ENCODE measurements at regions not wholly inside any gene's neighbourhood (a gene's known extent, or its start where the extent isn't known, plus 50 kb on each side); places are given as distances from the start of the nearest gene placed in this dataset.
A peak's percentile ranks its signal among the peaks of the same experiment; 100 is the strongest.

GRCh38 chr1:50358962-50359361 lies 64.3 kb downstream of the DMRTA2 start:
- no peak for DNase-seq

GRCh38 chr1:50357186-50357585 lies 66.1 kb downstream of the DMRTA2 start:
- DNase-seq = no peak

DNA sequence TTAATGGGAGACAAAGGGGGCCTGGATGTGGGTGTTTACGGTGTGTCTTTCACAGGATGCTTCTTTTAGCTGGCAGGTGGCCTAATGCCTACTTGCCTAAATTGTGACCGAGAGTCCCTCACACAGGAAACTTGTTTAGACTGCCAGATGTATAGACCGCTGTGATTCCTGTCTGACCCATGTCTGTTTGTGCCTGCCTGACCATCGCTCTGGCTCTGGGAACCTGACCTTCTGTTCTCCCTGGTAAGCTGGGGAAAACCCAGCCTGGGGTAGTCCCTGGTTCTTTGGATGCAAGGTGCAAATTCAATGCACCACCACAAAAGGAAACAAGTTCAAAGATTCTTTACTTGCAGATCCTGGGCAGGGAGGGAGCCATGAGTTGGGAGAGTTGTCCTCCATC lies 68.4 kb downstream of the DMRTA2 start:
- DNase-seq = no peak

- no peak for DNase-seq
These were observed 70.8 kb downstream of the DMRTA2 start for GRCh38 chr1:50352428-50352827.

GRCh38 chr1:50350868-50351267 lies 72.4 kb downstream of the DMRTA2 start:
- no peak for DNase-seq

- DNase-seq = no peak
These were observed 72.8 kb downstream of the DMRTA2 start for GRCh38 chr1:50350421-50350820.

- DNase-seq = no peak
These were observed 74.0 kb downstream of the DMRTA2 start for GRCh38 chr1:50349242-50349565.

DNA sequence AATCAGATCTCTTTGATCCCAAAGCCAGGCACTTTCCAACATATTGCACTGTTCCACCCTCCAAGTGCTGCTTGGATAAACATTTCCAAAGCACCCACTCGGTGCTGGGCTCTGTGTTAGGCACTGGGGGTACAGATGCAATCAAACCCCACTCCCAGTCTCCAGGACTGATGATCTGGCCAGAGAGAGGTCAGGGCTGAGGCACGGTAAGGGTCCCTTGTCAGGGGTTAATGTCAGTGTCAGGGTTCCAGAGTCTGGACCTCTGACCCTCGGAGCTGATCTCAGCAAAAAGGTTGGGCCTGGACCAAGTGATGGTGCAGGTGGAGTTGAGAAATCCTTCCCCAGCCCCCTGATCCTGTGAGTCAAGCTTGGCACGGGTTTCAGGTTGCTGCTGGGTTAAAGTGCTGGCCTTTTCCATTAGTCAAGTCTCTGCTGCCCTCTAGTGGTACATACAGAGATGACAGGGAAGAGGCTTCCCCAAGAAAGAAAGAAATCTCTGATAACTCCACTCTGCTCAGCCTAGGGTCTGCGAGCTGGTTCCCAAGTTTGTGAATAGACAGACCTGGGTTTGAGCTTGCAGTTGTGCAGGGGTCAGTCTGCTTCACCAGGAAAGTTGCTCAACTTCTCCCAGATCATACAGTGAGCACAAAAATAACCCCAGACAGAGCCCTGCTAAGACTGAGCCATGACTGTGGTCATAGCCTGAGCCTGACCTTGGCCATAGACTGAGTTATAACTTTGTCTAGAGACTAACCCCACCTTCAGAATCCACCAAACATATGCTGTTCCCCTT lies 74.6 kb downstream of the DMRTA2 start:
- DNase-seq = no peak

DNA sequence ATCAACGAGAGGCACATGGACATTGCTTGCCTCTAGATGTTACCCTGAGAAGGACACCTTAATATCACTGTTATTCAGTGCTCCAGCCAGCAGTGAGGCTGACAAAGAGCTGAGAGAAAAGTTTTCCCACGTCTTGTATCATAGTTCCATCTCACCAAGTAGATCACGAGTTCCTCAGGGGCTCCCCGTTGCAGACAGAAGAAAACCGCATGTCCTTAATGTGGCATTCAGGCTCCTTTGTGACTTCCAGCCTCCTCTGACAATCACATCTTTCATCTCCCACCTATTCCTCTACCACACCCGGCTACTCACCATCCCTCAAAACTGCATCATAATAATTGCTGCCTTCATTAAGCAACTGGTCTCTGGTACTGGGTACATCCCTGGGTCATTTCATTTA lies 75.3 kb downstream of the DMRTA2 start:
- DNase-seq = no peak

GRCh38 chr1:50346621-50347020 lies 76.6 kb downstream of the DMRTA2 start:
- no peak for DNase-seq

DNA sequence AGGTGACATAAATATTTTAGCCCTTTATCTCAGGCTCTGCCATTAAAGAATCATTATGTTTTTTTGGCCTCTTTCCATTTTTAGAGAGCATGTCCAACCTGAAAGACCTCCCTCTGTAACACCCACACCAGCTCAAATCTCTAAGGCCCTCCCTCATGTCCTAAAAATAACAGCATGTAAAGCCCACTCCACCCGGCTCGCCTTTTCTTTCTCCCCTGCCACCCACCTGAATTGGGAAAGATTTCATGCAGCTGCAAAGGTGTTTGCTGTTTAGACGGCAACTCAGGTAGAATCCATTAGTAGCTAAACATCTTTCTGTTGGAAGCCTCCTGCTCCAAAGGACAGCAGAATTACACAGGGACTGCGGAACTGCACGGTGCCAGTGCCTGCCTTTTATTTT lies 79.9 kb downstream of the DMRTA2 start:
- no peak for DNase-seq

DNA sequence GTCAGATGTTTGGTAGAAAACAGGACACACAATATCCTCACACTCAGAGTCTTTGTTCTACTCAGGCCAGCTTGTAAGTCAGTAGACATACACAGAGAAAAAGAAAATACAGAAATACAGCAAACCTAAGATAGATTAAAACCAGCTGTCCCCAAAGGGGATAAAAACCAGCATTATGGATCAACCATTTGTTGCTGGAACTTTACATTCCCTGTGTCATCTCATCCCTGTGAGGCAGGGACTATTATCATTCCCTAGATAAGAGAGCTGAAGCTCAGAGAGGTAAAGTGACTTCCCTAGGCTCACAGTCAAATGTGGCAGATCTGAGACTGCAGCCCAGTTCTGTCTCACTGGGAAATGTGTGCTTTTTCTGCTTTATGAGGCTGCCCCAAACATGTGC lies 80.7 kb downstream of the DMRTA2 start:
- DNase-seq = no peak

- DNase-seq = no peak
These were observed 88.2 kb downstream of the DMRTA2 start for GRCh38 chr1:50335036-50335435.

DNA sequence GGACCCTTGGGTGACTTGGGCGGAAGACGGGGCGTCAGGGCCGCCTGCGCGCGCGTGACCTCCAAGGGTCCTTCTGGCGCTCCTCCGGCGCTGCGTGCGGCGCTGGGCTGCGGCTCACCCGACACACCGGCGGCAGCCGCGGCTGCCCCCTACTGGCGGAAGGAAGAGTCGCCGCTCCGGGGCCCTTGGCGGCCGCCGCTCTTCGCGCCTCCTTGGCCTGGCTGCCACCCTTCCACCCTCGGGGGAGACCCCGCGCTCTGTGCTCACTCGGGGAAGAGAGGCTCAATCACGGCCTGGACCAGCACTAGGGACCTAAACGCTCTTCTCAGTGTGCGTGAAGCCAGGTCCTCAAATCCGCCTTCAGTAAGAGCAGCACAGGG lies 89.7 kb downstream of the DMRTA2 start:
- no peak for DNase-seq

DNA sequence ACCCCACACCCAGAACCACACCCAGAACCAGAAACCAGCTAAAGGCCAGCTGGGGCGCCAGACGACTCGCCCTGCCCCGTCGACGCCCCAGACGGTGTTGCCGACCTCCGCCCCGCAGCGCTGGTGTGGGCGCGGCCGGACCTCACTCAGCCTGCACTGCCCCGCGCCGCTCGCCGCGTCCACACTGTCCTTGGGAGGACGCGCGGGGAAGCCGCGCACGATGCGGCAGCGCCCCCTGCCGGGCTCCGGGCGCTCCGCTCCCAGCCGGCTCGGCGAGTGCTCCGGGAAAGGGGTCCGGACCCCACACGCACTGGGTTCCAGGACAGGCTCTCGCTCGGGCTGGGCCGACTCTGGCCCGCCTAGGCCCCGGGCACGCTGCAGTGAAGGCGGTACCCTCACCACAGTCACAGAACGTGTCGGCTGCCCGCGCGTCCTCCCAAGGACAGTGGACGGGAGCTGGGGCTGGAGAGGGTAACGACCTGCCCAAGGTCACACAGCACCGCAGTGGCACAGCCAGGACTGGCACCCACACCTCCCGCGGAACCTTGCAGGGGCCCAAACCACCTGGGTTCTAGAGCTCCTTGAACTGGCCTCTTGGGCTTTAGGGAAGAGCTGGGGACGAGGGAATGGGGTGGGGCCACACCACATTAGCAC lies 90.2 kb downstream of the DMRTA2 start:
- peak; percentile 21 for DNase-seq

DNA sequence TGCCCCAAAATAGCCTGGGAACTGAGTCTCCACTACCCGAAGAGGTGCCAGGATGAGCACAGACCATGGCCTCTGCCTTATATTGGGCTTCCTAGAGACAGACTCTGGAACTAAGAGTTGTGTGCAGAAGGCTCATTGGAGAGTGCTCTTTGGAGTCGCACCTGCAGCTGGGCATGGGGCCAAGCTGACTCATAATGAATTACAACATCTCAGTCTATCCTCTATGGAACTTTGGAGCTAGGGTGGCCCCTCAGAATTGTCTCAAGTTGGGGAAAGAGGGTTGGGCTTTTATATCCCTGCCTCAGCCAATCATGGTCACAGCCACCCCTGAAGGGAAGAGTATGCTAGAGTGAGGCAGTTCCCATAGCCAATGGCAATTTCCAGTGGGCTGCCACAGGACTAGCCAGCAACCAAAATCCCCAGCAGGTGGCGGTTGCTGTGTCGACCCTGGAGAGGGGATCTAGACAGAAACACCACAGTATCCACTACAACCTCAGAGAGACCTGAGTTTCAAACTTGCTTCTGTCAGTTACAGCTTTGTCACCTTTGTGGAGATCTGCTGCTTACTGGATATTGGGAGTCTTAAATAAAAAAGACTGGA lies 93.8 kb downstream of the DMRTA2 start:
- peak; percentile 47 for DNase-seq

- DNase-seq = no peak
These were observed 94.7 kb downstream of the DMRTA2 start for GRCh38 chr1:50328552-50328951.

- DNase-seq = no peak
These were observed 97.2 kb downstream of the DMRTA2 start for GRCh38 chr1:50326026-50326425.

- DNase-seq = no peak
These were observed 100.7 kb downstream of the DMRTA2 start for GRCh38 chr1:50322579-50322978.

DNA sequence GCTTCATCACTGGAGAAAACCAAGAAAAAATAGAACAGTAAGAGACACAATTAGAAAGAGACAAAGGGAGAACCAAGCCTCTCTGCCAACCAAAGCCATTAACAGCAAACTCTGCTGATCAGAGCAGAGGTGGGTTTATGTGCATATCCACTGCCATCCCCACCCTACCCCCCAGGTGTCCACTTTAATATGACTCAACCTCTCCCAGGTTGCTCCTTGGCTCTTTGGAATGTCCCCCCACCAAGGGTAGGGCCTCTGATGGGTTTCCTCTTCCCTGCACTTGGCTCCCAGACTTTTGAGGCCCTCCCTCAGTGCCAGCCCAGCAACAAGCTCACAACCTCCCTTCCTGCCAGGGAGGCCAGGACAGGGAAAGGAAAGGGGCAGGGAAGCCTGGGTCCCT lies 104.8 kb downstream of the DMRTA2 start:
- no peak for DNase-seq

- no peak for DNase-seq
These were observed 114.4 kb downstream of the DMRTA2 start for GRCh38 chr1:50308878-50309277.

DNA sequence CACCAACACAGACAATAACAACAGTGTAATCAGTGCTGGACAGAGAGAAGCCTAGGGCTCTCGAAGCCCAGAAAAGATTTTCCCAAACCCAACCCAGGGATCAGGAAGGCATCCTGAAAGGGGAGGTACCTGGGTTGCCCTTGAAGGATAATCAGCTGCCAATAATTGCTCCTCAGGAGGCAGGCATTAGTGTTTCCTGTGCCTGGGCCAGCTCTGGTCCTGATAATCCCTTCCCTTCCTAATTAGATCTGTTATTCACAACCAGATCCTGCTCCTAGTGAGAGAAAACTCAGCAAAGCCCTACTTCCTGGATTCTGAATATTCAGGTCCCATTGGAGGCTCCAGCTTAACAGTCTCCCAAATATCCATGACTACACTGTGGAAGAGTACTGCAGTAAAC lies 117.4 kb downstream of the DMRTA2 start:
- DNase-seq = no peak

GRCh38 chr1:50300297-50300696 lies 122.9 kb downstream of the DMRTA2 start:
- no peak for DNase-seq

GRCh38 chr1:50295566-50295965 lies 127.7 kb downstream of the DMRTA2 start:
- DNase-seq = no peak

DNA sequence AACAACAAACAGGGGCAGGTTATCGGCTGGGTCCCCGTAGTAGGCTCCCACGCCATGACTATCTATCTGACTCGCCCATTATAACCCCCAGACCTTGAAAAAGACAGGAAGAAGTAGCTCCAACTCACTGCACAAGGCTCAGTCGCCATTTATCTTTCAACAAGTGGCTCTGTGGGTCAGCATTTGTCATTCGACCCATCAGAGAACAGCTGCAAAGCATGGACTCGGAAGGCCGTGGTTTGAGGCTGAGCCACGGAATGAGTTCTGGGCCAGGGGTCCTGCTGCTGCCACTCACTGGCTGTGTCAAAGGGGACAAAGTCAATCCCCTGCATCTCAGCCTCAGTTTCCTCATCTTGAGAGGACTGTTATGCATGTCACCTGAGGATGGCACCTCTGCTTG lies 131.0 kb downstream of the DMRTA2 start:
- no peak for DNase-seq
